ENCODE measurements at regions not wholly inside any gene's neighbourhood (a gene's known extent, or its start where the extent isn't known, plus 50 kb on each side); places are given as distances from the start of the nearest gene placed in this dataset.

GRCh38 chr3:150127011-150127490, 156.4 kb upstream of the PFN2 start:
- TF ChIP-seq CTCF (IDR thresholded peaks at IDR 0.05): no peak
- no peak for TF ChIP-seq EP300 (IDR thresholded peaks at IDR 0.05)
